SKM-1 (cell line): ENCODE measurements at regions not wholly inside any gene's neighbourhood (a gene's known extent, or its start where the extent isn't known, plus 50 kb on each side); places are given as distances from the start of the nearest gene placed in this dataset.
"Not testable (repeated sequence)": the region's sequence is repeated elsewhere in the genome, so short reads cannot be mapped to it uniquely, and the experiment has no call there.

Experiments used
- DNase-seq: peaks from one replicate; lab custom pipeline; 2025; ENCODE audit not compliant: unreplicated experiment; lab: John Stamatoyannopoulos, UW

DNA sequence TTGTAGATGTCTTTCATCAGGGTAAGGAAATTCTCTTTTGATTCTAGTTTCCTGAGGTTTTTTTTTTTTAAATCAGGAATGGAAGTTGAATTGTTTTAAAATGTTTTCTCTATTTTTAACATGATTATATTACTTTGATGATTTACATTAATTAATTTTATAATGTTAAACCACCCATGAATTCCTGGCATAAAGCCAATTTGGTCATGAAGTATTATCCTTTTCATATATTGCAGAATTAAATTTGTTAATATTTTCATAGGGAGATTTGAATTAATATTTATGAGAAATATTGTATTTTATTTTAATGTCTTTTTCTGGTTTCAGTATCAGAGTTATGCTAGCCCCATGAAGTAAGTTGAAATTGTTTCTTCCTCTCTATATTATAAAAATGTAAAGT, 144.6 kb downstream of the MAIP1 start:
- DNase-seq, result no peak

DNA sequence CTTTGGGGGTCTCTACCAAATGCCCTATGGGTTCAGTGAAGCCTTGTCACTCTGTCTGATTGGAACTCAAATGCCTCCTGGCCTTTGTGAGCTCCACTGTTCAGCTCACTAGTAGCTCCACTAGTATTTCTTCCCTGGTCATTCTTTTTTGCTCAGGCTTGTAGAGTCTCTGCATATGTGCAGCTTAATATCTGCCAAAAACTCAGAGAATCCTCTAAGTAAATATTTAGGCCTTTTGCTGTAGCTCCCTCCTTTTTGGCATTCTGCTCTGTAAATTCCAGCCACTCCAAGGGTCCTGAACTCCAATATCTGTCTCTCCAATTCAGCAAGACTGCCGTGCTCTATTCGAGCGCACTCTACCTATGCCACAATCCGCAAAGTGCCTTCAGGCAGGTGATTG, 146.5 kb downstream of the MAIP1 start:
- DNase-seq, result no peak

DNA sequence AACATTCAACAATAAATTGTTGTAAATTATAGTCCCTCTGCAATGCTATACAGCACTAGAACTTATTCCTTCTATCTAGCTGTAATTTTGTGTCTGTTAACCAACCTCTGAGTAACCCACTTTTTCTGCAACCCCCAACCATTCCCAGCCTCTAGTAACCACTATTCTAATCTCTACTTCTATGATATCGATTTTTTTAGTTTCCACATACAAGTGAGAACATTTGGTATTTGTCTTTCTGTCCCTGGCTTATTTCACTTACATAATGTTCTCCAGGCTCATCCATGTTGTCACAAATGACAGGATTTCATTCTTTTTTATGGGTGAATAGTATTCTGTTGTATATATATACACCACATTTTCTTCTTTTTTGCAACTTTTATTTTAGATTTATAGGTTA, 147.6 kb downstream of the MAIP1 start:
- DNase-seq, result no peak

DNA sequence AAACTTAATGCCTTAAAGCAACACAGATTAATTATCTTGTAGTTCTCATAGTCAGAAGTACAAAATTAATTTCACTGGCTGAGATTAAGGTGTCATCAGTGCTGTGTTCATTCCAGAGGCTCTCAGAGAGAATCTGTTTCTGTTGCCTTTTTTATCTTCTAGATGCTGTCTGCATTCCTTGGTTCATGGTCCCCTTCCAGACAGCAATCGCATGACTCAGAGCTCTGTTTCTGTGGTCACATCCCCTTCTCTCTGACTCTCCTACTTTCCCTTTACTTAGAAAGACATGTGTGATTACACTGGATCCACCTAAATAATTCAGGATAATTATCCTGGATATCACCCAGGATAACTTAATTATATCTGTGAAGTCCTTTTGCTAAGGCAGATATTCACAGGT, 148.6 kb downstream of the MAIP1 start:
- DNase-seq, result no peak

DNA sequence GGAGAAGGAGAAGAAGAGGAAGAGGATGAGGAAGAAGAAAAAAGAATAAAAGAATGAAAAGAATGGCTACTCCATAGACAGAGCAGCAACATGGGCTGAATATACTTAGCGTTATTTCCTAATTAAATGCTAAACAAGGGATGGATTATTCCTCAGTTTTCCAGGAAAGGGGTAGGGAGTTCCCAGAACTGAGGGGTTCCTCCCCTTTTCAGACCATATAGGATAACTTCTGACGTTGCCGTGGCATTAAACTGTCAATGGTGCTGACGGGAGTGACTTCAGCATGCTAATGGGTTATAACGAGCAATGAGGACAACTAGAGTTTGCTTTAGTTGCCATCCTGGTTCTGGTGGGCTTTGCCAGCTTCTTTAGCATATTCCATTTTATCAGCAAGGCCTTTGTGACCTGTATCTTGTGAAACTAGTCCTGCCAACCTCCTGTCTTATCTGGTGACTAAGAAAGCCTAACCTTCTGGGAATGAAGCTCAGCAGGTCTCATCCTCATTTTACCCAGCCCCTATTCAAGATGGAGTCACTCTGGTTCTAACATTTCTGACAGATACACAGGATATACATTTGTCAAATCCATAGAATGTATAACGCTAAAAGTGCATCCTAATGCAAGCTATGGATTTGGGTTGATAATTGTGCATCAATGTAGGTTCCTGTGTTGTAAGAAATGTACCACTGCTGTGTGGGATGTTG, 152.3 kb downstream of the MAIP1 start:
- no peak for DNase-seq

DNA sequence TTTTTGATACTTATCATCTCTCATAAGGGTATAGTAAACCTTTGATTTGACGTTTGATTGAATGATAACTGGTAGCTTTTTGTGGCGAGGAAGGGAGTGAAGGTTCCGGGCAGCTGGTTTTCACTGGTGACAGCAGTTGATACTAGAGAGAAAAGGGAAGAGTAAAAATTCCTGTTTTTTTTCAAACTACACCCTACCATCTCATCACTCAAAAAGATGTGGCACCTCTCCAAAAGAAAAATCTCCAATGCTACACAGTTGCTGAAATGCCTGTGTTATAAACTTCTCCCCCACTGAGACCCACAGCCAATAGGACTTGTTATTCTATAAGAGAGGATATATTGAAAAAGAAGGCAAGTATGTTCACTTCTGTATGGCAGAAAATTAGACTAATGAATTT, 154.0 kb downstream of the MAIP1 start:
- DNase-seq, result no peak

DNA sequence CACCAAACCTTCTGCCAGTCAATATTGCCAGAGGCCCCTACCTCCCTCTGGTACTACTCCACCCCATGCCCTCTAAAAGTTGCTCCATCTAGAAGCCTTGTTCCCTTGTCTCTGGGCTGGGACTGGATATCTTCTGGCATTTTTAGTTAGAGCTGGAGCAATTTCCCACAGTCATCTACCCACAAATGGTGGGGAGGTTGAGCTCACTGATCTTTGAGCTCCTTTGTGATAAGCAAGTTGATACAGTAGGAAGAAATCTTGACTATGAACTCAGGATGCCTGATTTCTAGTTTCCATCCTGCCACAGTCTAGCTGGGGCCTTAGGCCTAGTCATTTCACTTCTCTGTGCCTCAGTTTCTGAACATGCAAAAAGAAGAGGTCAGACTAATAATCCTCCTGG, 155.0 kb downstream of the MAIP1 start:
- DNase-seq, result no peak

DNA sequence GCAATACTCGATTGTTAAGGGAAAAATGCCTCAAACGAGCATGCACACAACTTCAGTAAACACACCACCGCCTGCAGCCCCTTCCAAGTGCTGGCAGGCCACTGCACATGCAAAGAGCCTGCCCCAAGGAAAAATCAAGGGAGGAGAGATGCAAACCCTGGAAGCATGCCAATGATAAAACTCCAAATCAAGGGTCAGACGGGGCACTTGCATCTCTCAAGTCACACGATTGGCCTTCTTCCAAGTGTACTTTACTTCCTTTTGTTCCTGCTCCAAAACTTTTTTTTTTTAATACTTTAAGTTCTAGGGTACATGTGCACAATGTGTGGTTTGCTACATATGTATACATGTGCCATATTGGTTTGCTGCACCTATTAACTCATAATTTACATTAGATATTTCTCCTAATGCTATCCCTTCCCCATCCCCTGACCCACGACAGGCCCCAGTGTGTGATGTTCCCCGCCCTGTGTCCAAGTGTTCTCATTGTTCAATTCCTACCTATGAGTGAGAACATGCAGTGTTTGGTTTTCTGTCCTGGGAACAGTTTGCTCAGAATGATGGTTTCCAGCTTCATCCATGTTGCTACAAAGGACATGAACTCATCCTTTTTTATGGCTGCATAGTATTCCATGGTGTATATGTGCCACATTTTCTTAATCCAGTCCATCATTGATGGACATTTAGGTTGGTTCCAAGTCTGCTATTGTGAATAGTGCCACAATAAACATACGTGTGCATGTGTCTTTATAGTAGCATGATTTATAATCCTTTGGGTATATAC, 157.8 kb downstream of the MAIP1 start:
- not testable (repeated sequence) for DNase-seq

DNA sequence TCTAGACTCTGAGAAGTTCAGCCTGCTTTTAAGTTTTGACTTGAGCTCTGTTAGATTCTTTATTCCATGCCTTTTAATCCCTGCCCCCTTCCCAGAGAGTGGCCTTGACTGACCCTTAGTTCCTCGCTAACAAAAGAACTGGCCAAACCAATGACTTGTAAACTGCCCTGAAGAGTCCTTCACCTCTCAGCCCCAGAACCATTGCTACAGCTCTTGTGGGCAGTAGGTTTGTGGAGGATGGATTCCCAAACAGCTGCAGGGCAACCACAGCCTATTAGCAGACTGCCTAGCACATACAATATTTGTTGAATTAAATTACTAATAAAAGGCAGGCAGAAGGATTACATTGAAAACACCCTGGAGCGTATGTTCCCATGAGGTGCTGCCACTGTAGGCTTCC, 163.9 kb downstream of the MAIP1 start:
- DNase-seq, result no peak

DNA sequence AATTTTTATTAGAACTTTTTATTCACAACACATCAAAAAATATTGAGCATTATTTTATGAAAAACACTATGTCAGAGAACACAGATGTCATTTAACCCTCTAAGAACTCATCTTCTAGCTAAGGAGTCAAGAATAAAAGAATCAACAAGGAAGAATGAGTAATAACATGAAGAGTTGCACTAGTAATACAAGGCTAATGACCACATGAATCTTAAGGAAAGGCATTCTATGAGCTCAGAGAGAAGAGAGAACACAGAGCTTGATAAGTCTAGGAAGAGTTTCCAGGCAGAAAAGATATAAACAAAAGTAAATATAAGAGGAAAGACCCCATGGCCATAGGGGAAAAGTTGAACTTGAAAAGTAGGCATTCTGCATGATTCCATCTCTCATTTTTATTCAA, 166.5 kb downstream of the MAIP1 start:
- no peak for DNase-seq

DNA sequence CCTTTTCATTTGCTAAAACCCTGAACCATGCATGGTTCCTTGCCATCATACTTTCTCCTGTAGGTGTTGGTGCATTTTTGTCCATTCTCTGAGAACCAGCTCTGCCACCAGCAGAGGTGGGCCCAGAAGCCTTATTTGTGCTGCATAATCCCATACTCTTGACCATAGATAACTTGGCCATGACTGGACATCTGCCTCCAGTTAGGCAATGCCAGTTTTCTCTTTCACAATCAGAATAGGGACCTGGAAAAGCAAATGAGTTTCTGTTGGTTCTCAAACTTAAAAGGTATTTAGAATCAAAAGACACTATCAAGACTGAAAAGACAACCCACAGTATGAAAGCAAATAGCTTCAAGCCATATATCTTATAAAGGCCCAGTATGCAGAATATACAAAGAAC, 167.3 kb downstream of the MAIP1 start:
- DNase-seq, result no peak

DNA sequence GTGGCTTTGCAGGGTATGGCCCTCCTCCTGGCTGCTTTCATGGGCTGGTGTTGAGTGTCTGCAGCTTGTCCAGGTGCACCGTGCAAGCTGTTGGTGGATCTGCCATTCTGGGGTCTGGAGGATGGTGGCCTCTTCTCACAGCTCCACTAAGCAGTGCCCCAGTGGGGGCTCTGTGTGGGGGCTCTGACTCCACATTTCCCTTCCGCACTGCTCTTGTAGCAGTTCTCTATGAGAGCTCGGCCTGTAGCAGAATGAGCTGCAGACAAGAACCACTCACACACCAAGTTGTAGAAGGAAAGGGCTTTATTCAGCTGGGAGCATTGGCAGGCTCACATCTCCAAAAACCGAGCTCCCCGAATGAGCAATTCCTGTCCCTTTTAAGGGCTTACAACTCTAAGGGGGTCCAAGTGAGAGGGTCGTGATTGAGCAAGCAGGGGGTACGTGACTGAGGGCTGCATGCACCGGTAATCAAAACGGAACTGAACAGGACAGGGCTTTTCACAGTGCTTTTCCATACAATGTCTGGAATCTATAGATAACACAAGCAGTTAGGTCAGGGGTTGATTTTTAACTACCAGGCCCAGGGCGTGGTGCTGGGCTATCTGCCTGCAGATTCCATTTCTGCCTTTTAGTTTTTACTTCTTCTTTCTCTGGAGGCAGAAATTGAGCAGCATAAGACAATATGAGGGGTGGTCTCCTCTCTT, 169.4 kb downstream of the MAIP1 start:
- DNase-seq, result not testable (repeated sequence)

DNA sequence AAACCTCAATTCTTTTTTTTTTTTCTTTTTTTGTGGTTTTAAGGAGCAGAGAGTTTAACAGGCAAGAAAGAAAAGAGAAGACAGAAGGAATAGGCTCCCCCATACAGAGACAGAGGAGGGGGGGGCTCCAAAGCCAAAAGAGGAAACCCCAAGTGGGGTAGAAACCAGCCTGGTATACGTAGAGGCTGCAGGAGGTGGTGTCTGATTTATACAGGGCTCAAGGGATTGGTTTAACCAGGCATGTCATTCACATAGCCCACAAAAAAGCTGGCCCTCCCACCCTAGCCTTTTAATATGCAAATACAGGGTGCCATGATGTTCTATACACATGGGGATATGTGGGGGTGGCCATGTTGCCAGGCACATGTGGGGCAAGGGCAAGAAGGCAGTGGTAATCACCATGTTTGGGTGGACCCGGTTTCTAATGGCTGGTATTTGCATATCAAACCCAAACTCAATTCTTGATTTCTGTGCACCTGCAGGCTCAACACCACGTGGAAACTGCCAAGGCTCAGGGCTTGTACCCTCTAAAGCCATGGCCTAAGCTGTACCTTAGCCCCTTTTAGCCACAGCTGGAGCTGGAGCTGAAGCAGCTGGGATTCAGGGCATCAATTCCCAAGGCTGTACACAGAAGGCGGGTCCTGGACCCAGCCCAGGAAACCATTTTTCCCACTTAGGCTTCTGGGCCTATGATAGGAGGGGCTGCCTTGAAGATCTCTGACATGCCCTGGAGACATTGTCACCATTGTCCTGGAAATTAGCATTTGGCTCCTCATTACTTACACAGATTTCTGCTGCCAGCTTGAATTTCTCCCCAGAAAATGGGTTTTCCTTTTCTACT, 170.3 kb downstream of the MAIP1 start:
- DNase-seq, result no peak

DNA sequence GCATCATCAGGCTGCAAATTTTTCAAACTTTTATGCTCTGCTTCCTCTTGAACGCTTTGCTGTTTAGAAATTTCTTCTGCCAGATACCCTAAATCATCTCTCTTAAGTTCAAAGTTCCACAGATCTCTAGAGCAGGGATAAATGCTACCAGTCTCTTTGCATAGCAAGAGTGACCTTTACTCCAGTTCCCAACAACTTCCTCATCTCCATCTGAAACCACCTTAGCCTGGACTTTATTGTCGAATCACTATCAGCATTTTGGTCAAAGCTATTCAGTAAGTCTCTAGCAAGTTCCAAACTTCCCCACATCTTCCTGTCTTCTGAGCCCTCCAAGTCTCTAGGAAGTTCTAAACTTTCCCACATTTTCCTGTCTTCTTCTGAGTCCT, 170.9 kb downstream of the MAIP1 start:
- not testable (repeated sequence) for DNase-seq

DNA sequence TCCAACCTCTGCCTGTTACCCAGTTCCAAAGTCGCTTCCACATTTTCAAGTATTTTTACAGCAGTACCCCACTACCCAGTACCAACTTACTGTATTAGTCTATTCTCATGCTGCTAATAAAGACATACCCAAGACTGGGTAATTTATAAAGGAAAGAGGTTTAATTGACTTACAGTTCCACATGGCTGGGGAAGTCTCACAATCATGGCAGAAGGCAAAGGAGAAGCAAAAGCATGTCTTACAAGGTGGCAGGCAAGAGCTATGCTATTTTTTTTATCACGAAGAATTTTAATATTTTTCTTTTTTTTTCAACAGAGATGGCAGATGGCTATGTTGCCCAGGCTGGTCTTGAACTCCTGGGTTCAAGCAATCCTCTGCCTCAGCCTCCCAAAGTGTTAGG, 171.3 kb downstream of the MAIP1 start:
- not testable (repeated sequence) for DNase-seq

DNA sequence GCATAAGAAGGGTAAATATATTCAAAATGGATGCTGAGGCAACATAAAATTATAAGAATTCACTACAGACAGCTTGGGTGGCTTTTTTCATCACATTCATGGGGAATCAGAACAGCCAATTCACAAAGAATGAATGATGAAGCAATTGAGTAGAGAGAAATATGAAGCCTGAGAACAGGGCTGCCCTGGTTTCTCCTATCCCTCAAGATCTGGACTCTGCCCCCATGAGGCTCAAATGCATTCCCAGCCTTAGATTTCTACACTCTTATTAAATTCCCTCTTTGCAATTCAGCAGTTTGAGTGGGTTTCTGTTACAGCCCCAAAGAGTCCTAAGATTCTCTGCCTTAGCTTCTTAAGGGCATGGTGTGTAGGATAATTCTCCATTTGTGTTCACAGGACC, 172.5 kb downstream of the MAIP1 start:
- DNase-seq, result no peak

DNA sequence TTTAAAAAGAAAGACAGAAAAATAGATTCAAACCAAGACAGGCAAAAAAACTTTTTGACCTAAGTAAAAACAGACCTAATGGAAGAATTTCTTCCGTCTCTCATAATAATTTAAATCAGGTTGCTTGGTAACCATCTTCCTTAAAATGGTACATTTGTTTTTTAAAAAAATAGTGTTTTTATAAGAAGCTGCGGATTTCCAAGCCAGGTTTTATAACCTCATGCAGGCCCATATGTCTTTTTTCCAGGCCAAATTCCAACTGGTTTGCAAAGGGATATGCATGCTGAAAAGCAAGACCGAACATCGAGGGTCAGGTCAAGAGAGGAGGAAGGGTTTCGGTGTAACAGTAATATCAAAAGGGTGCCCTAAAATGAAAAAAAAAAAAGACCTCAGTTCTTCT, 172.9 kb downstream of the MAIP1 start:
- DNase-seq, result no peak

DNA sequence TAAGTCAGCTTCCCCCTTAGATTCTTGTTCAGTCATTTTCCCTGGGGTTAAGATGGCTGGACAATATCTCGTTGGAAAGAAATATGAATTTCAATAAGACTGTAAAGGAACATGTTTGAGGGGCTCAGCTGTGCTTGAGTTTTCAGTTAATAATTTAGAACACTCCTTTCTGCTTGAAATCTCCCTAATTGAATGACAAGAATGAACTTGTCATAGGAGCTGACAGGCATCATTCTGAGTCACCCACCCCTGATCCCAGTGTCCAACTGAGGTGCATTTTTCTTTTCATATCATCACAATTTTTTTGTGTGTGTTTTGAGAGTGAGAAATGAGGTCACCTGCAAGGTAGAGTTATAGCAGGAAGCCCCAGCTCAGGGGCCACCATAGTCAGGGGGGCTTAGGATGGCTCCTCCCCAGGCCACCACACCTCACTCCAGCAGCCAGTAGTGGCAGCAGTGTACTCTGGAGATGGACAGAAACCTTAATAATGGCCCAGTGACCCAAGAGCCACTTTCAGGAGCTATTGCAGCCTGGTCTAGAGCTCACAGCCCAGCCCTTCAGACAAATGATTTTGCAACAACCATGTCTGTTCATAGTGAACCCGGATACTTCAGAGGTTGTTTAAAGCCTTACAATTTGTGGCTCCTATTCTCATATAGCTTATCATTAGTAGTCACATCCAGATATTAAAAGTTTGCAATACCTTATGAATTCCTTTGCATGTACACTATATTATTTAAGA, 174.5 kb downstream of the MAIP1 start:
- no peak for DNase-seq

DNA sequence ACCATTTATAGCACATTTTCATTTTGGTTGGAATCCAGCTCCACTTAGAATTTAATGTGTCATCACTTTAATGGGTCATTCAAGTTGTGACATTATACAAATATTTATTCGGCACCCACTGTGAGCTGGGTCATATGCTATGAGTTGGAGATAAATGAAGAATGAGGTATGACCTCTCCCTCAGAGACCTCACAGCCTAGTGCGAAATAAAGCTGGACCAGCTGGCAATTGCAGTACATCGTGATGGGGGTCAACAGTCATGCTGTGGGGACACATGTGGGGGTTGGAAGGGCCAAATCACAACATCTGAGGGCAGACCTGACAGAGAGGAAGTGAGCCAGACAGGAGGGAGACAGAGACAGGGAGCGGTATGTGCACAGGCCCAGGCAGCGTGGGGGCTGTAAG, 175.4 kb downstream of the MAIP1 start:
- DNase-seq, result no peak

DNA sequence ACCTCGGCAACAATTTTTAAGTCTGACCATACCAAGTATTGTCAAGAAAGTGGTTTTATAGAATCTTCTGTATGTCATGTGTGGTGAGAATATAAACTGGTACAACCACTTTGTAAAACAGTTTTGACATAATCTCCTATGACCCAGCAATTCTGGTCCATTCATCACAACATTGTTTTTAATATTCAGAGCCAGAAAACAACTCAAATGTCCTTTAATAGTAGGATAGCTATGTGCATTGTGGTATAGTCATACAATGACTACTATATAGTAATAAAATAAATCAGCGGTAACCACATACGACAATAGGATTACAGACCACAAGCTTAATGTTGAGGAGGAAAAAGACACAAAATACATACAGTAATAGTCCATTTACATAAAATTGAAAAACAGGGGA, 175.2 kb upstream of the SPATS2L start:
- no peak for DNase-seq

DNA sequence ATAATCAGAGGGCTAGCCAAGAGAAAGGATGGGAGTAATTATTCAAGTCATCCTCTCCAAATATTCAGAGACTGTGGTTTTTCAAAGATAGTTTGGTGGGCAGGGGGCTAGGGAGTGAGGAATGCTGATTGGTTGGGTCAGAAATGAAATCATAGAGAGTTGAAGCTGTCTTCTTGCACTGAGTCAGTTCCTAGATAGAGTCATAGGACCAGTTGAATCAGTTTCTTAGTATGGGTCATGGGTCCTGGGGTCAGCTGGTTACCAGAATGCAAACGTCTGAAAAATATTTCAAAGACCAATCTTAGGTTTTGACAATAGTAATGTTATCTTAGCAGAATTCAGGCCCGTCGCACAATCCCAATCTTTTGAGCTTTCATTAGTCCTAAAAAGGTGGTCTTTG, 171.4 kb upstream of the SPATS2L start:
- DNase-seq, result no peak
